Spinal cord (tissue), 9 donors: ENCODE measurements at regions not wholly inside any gene's neighbourhood (a gene's known extent, or its start where the extent isn't known, plus 50 kb on each side); places are given as distances from the start of the nearest gene placed in this dataset.
A peak's percentile ranks its signal among the peaks of the same experiment; 100 is the strongest.

Experiments
- DNase-seq, 6 donors: peaks; one replicate each; pipeline versions ENCODE4 v3.0.0 to v3.0.0-alpha.2; 2013 to 2015; ENCODE audit warnings: low spot score in 6 of 6, low read depth in 4 of 6
- H3K27ac ChIP-seq: one replicate; pipeline ENCODE4 v1.5.1; 2013; ENCODE audit warnings: low read depth, low read length, control low read depth
- H3K27me3 ChIP-seq: one replicate; pipeline ENCODE4 v1.6.1; 2013; ENCODE audit warnings: low read length; ENCODE audit not compliant: control insufficient read depth, insufficient read depth
- H3K36me3 ChIP-seq: one replicate; pipeline ENCODE4 v1.6.1; 2013; ENCODE audit warnings: low read length; ENCODE audit not compliant: control insufficient read depth, insufficient read depth
- H3K4me1 ChIP-seq: one replicate; pipeline ENCODE4 v1.6.1; 2013; ENCODE audit warnings: low read length; ENCODE audit not compliant: control insufficient read depth, insufficient read depth
- H3K4me3 ChIP-seq: one replicate; pipeline ENCODE4 v1.5.1; 2013; ENCODE audit warnings: low read depth, low read length, control low read depth
- H3K9me3 ChIP-seq: one replicate; pipeline ENCODE4 v1.6.1; 2013; ENCODE audit warnings: low read length; ENCODE audit not compliant: control insufficient read depth, insufficient read depth
- WGBS: methylation state at CpG from one replicate; pipeline ENCODE4 v1.1.5; 2013; ENCODE audit warnings: missing lambda C conversion rate; ENCODE audit not compliant: insufficient coverage; 5-methylcytosine and 5-hydroxymethylcytosine counted together
- donor health status: healthy.

DNA sequence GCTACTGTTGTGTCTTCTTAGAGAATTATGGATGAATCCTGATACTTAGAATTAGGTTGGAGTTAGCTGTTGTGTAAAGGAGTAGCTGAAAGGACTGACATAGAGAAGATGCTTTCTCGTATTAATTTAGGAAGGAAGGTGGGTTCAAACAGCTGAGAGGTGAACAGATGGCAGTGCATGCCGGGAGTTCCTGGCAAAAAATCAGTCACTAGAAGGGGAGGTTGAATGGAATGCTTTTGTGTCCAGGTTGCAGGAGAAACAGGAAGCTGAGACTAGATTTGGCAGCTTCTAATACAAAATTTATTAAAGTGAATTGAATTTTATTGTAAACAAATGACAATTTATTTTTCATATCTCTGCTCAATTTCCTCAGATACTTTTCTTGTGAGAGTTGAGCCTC is 70.8 kb downstream of the BTG1 start:
- WGBS: 60% methylated on average over 2 of the region's 2 CpGs
- H3K27ac ChIP-seq: no peak overlapping the region
- no peaks in the 10 kb centered on the region for H3K4me1 ChIP-seq
- DNase-seq: no peak
- H3K36me3 ChIP-seq: no peaks in the 10 kb centered on the region
- no peaks in the 10 kb centered on the region for H3K9me3 ChIP-seq
- H3K4me3 ChIP-seq: no peak overlapping the region
- H3K27me3 ChIP-seq: no peaks in the 10 kb centered on the region

DNA sequence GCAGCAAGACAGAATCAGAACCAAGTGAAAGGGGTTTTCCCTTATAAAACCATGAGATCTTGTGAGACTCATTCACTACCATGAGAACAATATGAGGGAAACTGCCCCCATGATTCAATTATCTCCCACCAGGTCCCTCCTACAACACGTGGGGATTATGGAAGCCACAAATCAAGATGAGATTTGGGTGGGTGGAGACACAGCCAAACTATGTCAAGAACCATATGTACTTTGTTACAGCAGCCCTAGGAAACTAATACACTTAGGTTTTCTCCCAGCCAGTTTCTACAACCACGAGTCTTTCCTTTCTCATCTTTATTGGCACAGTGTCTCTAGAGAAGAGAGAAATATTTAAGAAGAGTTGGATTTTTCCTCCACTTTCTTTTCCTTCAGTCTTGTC is 72.6 kb downstream of the BTG1 start:
- 100% methylated on average over 1 of the region's 2 CpGs for WGBS

DNA sequence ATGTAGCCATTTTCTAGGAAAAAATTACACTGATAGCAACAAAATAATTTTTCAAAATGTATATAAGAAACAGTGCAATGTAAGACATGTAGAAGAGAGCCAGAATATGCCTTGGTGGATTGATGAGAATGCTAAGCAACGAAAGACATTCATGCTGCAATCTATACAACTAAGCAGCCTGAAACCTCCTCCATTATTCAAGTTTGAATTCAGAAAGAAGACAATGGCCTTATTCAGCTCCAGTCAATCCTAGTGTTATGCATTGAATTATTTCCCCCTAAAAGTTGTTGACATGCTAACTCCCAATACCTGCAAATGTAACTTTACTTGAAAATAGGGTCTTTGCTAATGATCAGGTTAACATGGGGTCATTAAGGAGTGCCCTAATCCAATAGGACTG is 73.5 kb downstream of the BTG1 start:
- Histone ChIP-seq H3K27me3 (no peaks in the 10 kb centered on the region), H3K9me3 (no peaks in the 10 kb centered on the region), H3K36me3 (no peaks in the 10 kb centered on the region), H3K4me1 (no peaks in the 10 kb centered on the region), H3K4me3 (no peak overlapping the region), H3K27ac (no peak overlapping the region)
- peak in 1 of 6 donors; percentile 28 for DNase-seq
- WGBS: no CpG with 5 or more reads among the region's 1 CpG

More for the DNA sequence above, 72.6 kb downstream of the BTG1 start:
- H3K9me3 ChIP-seq: no peaks in the 10 kb centered on the region
- H3K27ac ChIP-seq: no peak overlapping the region
- no peaks in the 10 kb centered on the region for H3K4me1 ChIP-seq
- no peak overlapping the region for H3K4me3 ChIP-seq
- H3K27me3 ChIP-seq: no peaks in the 10 kb centered on the region
- H3K36me3 ChIP-seq: no peaks in the 10 kb centered on the region
- no peak for DNase-seq

GRCh38 chr12:92070864-92071445 is 74.7 kb downstream of the BTG1 start:
- no peaks in the 10 kb centered on the region for H3K4me1 ChIP-seq
- no peak for DNase-seq
- H3K9me3 ChIP-seq: no peaks in the 10 kb centered on the region
- no peaks in the 10 kb centered on the region for H3K27me3 ChIP-seq
- no peaks in the 10 kb centered on the region for H3K36me3 ChIP-seq
- no peak overlapping the region for H3K27ac ChIP-seq
- no peak overlapping the region for H3K4me3 ChIP-seq
- no CpG with 5 or more reads among the region's 6 CpGs for WGBS

DNA sequence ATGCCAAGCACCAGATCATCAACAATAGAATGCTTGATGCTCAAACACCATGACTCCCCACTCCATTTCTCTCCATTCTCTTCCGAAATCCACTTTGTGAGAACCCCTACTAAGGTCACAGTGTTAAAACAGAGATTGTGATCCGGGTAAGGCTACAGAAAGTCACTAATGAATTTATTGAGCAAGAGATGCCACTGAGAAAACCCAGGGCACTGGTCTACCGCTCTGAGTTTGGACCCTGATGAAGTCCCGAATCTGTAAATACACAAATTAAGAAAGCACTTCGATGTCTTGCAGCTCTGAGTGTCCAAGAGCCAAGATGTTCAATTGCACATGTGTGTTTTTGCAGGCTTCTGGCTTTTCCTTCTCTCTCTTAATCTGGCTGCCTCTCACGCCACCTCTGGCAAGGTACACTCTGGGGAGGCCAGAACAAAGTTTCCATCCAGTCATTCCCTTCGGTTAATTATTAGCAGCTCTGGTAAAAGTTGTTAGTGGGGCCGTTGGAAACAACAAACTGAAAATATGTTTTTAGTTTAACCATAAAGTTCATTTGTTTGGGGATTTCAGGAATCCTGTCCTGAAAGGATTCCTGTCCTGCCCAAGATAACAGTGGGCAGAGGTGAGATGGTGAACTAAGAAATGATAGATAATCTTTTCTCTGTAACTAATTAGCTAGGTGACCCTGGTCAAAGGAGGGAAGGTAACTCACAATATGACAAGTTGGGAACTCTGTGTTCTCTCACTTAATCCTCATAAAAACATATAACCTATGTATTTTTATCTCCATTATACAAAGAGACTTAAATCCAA is 75.4 kb downstream of the BTG1 start:
- Histone ChIP-seq H3K9me3 (no peaks in the 10 kb centered on the region), H3K27me3 (no peaks in the 10 kb centered on the region), H3K4me3 (no peak overlapping the region), H3K27ac (no peak overlapping the region), H3K36me3 (no peaks in the 10 kb centered on the region), H3K4me1 (no peaks in the 10 kb centered on the region)
- DNase-seq: no peak
- whole genome bisulfite sequencing: 74% methylated on average over 5 of the region's 8 CpGs

DNA sequence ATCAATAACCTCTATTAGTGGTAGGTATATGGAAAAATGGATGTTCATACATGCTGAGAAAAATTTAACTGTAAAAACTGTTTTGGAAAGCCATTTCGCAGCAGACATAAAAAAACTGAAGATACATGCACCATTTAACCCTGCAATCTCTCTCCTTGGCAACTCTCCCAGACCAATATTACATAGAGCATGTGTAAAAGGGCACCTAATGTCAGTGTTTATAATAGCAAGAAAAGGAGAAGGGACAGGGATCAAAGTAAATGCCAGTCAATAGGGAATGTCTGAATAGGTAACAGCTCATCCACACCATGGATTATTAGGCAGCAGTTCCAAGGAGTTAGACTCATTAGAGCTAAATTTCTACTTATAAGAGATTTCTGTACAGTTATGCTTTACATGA is 77.2 kb downstream of the BTG1 start:
- DNase-seq: peak in 1 of 6 donors; percentile 77

GRCh38 chr12:92065639-92066038 is 80.0 kb downstream of the BTG1 start:
- Histone ChIP-seq H3K9me3 (no peaks in the 10 kb centered on the region), H3K4me1 (no peaks in the 10 kb centered on the region), H3K27me3 (no peaks in the 10 kb centered on the region), H3K36me3 (no peaks in the 10 kb centered on the region), H3K4me3 (no peak overlapping the region), H3K27ac (no peak overlapping the region)
- no CpG with 5 or more reads among the region's 2 CpGs for WGBS
- DNase-seq: no peak

More for the DNA sequence above, 77.2 kb downstream of the BTG1 start:
- H3K27ac ChIP-seq: no peak overlapping the region
- H3K27me3 ChIP-seq: no peaks in the 10 kb centered on the region
- no peaks in the 10 kb centered on the region for H3K9me3 ChIP-seq
- no peaks in the 10 kb centered on the region for H3K4me1 ChIP-seq
- H3K4me3 ChIP-seq: no peak overlapping the region
- no CpG with 5 or more reads among the region's 1 CpG for WGBS
- H3K36me3 ChIP-seq: no peaks in the 10 kb centered on the region

DNA sequence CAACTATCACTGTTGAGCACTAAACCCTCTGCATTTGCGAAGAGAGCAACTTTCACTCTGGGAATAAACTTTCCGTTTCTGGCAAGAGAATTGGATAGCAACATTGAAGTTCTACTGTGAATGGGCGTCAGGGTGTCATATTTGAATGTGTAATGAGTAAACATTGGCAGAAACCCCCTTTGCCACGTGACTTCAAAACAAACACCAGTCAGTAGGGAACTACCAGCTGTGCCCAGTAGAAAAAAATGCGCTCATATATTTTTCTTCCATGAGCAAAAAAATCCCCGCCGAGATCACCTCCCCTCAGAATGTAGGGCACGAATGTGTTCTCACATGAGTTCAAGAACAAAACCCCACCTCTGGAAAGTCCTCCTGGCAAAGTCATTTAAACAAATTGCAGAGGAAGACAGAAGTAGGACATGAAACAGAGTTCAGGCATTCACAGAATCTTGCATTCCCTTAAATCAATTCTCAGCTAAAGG is 80.6 kb downstream of the BTG1 start:
- H3K4me1 ChIP-seq: no peaks in the 10 kb centered on the region
- H3K27ac ChIP-seq: peak overlapping the region; percentile 62
- DNase-seq: peak in 2 of 6 donors; percentile 87
- peak overlapping the region; percentile 0 for H3K4me3 ChIP-seq
- no peaks in the 10 kb centered on the region for H3K27me3 ChIP-seq
- no peaks in the 10 kb centered on the region for H3K36me3 ChIP-seq
- 0% methylated on average over 2 of the region's 8 CpGs for WGBS
- H3K9me3 ChIP-seq: no peaks in the 10 kb centered on the region

DNA sequence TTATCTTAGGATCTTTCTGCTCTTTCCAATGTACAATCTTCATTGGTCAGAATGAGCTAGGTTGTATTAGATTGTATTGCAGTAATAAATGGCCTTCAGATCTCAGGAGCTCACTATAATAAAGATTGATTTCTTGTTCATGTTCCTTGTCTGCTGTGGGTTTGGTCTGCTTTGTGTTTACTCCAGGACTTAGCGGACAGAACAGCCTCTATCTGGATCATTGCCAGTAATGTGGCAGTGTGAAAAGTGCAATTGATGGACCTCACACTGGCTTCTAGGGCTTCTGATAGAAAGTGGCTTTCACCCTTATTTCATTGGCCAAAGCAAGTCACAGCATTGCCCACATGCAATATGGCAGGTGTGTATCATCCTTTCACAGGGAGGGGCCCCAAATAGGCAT is 81.2 kb downstream of the BTG1 start:
- H3K4me3 ChIP-seq: no peak overlapping the region
- H3K36me3 ChIP-seq: no peaks in the 10 kb centered on the region

GRCh38 chr12:92063641-92064040 is 82.0 kb downstream of the BTG1 start:
- no peaks in the 10 kb centered on the region for H3K27me3 ChIP-seq
- no peaks in the 10 kb centered on the region for H3K9me3 ChIP-seq
- DNase-seq: no peak
- 80% methylated on average over 1 of the region's 3 CpGs for WGBS
- no peaks in the 10 kb centered on the region for H3K4me1 ChIP-seq
- H3K4me3 ChIP-seq: no peak overlapping the region
- H3K36me3 ChIP-seq: no peaks in the 10 kb centered on the region
- H3K27ac ChIP-seq: no peak overlapping the region

More for the DNA sequence above, 81.2 kb downstream of the BTG1 start:
- Histone ChIP-seq H3K4me1 (no peaks in the 10 kb centered on the region), H3K27me3 (no peaks in the 10 kb centered on the region), H3K9me3 (no peaks in the 10 kb centered on the region), H3K27ac (no peak overlapping the region)
- DNase-seq: peak in 2 of 6 donors; percentile 63 to 76
- WGBS: 0% methylated on average over 1 of the region's 1 CpG
